Esophagus squamous epithelium (tissue), 5 donors: ENCODE measurements at regions not wholly inside any gene's neighbourhood (a gene's known extent, or its start where the extent isn't known, plus 50 kb on each side); places are given as distances from the start of the nearest gene placed in this dataset.

Experiments
- DNase-seq: peaks from one replicate; lab custom pipeline; 2025; lab: John Stamatoyannopoulos, UW
- H3K27ac ChIP-seq, 4 donors: fragments of 200-600 bp; sonication (generic); one replicate each; pipeline ENCODE4 v1.5.1; 2016 to 2019; ENCODE audit warnings: mild to moderate bottlenecking in 1 of 4
- H3K27me3 ChIP-seq, 4 donors: fragments of 200-600 bp; sonication (generic); 1 replicate in 3 of 4; 2 replicates in 1 of 4; pipeline versions ENCODE4 v1.5.1 to v1.6.0; 2017 to 2021; ENCODE audit warnings: antibody characterized with exemption in 1 of 4
- H3K36me3 ChIP-seq, 3 donors: fragments of 200-600 bp; sonication (generic); one replicate each; pipeline ENCODE4 v1.5.1; 2016 to 2019
- H3K4me1 ChIP-seq, 3 donors: fragments of 200-600 bp; sonication (generic); one replicate each; pipeline ENCODE4 v1.5.1; 2017 to 2019
- H3K4me3 ChIP-seq, 4 donors: fragments of 200-600 bp; sonication (generic); 1 replicate in 3 of 4; 2 replicates in 1 of 4; pipeline ENCODE4 v1.5.1; 2016 to 2019; ENCODE audit warnings: mild to moderate bottlenecking in 2 of 4, moderate library complexity in 1 of 4
- H3K9me3 ChIP-seq, 3 donors: fragments of 200-600 bp; sonication (generic); one replicate each; pipeline ENCODE4 v1.5.1; 2016 to 2019
- CTCF ChIP-seq, 6 experiments: fragments of 450-650 bp in 4 of 6; fragments of 200-600 bp in 2 of 6; sonication (generic) in 2 of 6; IDR thresholded peaks; one replicate each; pipeline ENCODE4 v1.5.1; 2016 to 2019; ENCODE audit warnings: antibody characterized with exemption in 6 of 6, mild to moderate bottlenecking in 4 of 6, moderate library complexity in 4 of 6
- POLR2A ChIP-seq, 4 donors: fragments of 450-650 bp; IDR thresholded peaks; one replicate each; pipeline ENCODE4 v1.6.1; 2017; ENCODE audit warnings: antibody characterized with exemption in 4 of 4, mild to moderate bottlenecking in 4 of 4, moderate library complexity in 3 of 4
- WGBS, 2 donors: methylation state at CpG; one replicate each; pipeline ENCODE4 v1.1.5; 2018; 5-methylcytosine and 5-hydroxymethylcytosine counted together
- intact Hi-C: fragments of 100-400 bp; cut with DNase I; formaldehyde crosslinking; loops from one replicate; pipeline ENCODE4 v1.15.0; 2022
- donor health status: DM: yes; HTN: yes; CAD: no.

GRCh38 chr12:74144396-74144795 lies 393.2 kb upstream of the ATXN7L3B start:
- TF ChIP-seq CTCF (IDR thresholded peaks at IDR 0.05) (no peak), POLR2A (IDR thresholded peaks at IDR 0.05) (no peak)
- Histone ChIP-seq H3K4me1 (no peaks in the 10 kb centered on the region), H3K36me3 (no peaks in the 10 kb centered on the region), H3K4me3 (no peak overlapping the region), H3K27ac (no peak overlapping the region), H3K27me3 (no peaks in the 10 kb centered on the region), H3K9me3 (no peaks in the 10 kb centered on the region)
- WGBS, 2 donors, result 81 to 88% methylated on average over 4 of the region's 4 CpGs
- intact Hi-C loops, result no loop called here
- no peak for DNase-seq

GRCh38 chr12:74145328-74145727 lies 392.3 kb upstream of the ATXN7L3B start:
- Histone ChIP-seq H3K4me3 (no peak overlapping the region), H3K27me3 (no peaks in the 10 kb centered on the region), H3K27ac (no peak overlapping the region), H3K36me3 (no peaks in the 10 kb centered on the region), H3K9me3 (no peaks in the 10 kb centered on the region), H3K4me1 (no peaks in the 10 kb centered on the region)
- DNase-seq, result no peak
- WGBS, 2 donors, result 26 to 29% methylated on average over 1 of the region's 1 CpG
- intact Hi-C loops, result no loop called here
- TF ChIP-seq POLR2A (IDR thresholded peaks at IDR 0.05), result no peak

GRCh38 chr12:74148849-74149248 lies 388.8 kb upstream of the ATXN7L3B start:
- WGBS, 2 donors, result 53 to 57% methylated on average over 2 of the region's 2 CpGs
- Histone ChIP-seq H3K27me3 (no peaks in the 10 kb centered on the region), H3K36me3 (no peaks in the 10 kb centered on the region), H3K4me3 (no peak overlapping the region), H3K4me1 (no peaks in the 10 kb centered on the region), H3K27ac (no peak overlapping the region), H3K9me3 (no peaks in the 10 kb centered on the region)
- intact Hi-C loops, result no loop called here
- no peak for DNase-seq
- TF ChIP-seq CTCF (IDR thresholded peaks at IDR 0.05) (no peak), POLR2A (IDR thresholded peaks at IDR 0.05) (no peak)

GRCh38 chr12:74152370-74152769 lies 385.3 kb upstream of the ATXN7L3B start:
- Histone ChIP-seq H3K9me3 (no peaks in the 10 kb centered on the region), H3K4me1 (no peaks in the 10 kb centered on the region), H3K27me3 (no peaks in the 10 kb centered on the region), H3K4me3 (no peak overlapping the region), H3K27ac (no peak overlapping the region), H3K36me3 (no peaks in the 10 kb centered on the region)
- no peak for DNase-seq
- WGBS, 2 donors, result 16 to 45% methylated on average over 2 of the region's 2 CpGs
- intact Hi-C loops, result no loop called here
- TF ChIP-seq CTCF (IDR thresholded peaks at IDR 0.05) (no peak), POLR2A (IDR thresholded peaks at IDR 0.05) (no peak)

- H3K27me3 ChIP-seq, result no peaks in the 10 kb centered on the region
- DNase-seq, result no peak
- H3K4me3 ChIP-seq, result no peak overlapping the region
- WGBS, 2 donors, result 72 to 80% methylated on average over 2 of the region's 2 CpGs
- no peak for TF ChIP-seq CTCF (IDR thresholded peaks at IDR 0.05)
- no peak for TF ChIP-seq POLR2A (IDR thresholded peaks at IDR 0.05)
- intact Hi-C loops, result no loop called here
- H3K36me3 ChIP-seq, result no peaks in the 10 kb centered on the region
- no peak overlapping the region for H3K27ac ChIP-seq
- H3K4me1 ChIP-seq, result no peaks in the 10 kb centered on the region
- no peaks in the 10 kb centered on the region for H3K9me3 ChIP-seq
These were observed 371.5 kb upstream of the ATXN7L3B start for GRCh38 chr12:74166096-74166495.

- no peaks in the 10 kb centered on the region for H3K4me1 ChIP-seq
- no peak for DNase-seq
- H3K4me3 ChIP-seq, result no peak overlapping the region
- intact Hi-C loops, result no loop called here
- 46 to 51% methylated on average over 2 of the region's 2 CpGs for WGBS, 2 donors
- no peak overlapping the region for H3K27ac ChIP-seq
- H3K27me3 ChIP-seq, result no peaks in the 10 kb centered on the region
- H3K9me3 ChIP-seq, result no peaks in the 10 kb centered on the region
- no peaks in the 10 kb centered on the region for H3K36me3 ChIP-seq
- TF ChIP-seq CTCF (IDR thresholded peaks at IDR 0.05) (no peak), POLR2A (IDR thresholded peaks at IDR 0.05) (no peak)
These were observed 368.0 kb upstream of the ATXN7L3B start for GRCh38 chr12:74169607-74170006.
